ENCODE measurements at regions not wholly inside any gene's neighbourhood (a gene's known extent, or its start where the extent isn't known, plus 50 kb on each side); places are given as distances from the start of the nearest gene placed in this dataset.

GRCh38 chr3:106168962-106169750 is 300.3 kb upstream of the CBLB start:
- FAIRE-seq, result no peak

GRCh38 chr3:106170636-106171035 is 301.8 kb upstream of the CBLB start:
- no peak for FAIRE-seq
- DNase-seq (ENCODE audit: low spot score), result no peak

More at GRCh38 chr3:106168962-106169750, 300.3 kb upstream of the CBLB start:
- DNase-seq (ENCODE audit: low spot score), result no peak

DNA sequence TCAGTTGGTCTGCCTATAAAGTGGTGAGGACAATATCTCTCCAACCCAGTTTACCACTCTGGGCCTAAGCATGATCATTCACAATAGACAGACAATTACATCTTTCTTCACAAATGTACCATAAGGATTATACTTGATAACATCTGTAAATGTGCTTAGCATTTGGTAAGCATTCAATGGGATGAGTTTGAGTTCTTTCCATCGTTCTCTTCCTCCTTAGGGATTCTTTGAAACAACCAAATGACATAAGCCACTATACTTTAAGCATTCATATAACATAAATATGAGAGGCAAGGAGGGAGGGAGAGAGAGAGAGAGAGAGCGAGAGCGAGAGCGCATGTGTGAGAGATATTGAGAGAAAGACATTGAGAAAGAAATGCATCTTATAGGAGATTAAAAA is 303.3 kb upstream of the CBLB start:
- FAIRE-seq, result no peak
- no peak for DNase-seq (ENCODE audit: low spot score)

- FAIRE-seq (no peak), DNase-seq (ENCODE audit: low spot score) (no peak)
Measured at GRCh38 chr3:106172780-106173179, 304.0 kb upstream of the CBLB start.

- FAIRE-seq (no peak), DNase-seq (ENCODE audit: low spot score) (no peak)
Measured at GRCh38 chr3:106175276-106175675, 306.5 kb upstream of the CBLB start.

DNA sequence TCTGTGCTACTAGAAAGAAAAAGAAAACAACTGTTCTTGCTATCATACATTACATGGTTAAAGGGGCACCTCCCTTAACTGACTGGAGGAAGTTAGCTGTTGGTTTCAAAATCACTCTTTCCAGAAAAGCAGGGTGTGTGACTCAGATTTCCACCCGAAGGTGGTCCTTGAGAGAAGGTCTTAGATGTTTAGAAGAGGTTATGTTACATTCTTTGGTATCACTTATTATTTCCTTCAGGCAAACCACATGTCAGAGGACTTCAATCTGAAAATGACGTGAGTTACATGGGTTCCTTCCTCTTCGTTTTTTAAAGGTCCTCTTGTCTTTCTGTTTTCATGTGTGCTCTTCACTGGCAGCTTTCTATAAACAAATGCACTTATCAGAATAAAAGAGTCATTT is 307.9 kb upstream of the CBLB start:
- FAIRE-seq (no peak), DNase-seq (ENCODE audit: low spot score) (no peak)

- DNase-seq (ENCODE audit: low spot score) (no peak), FAIRE-seq (no peak)
Measured at GRCh38 chr3:106182950-106183511, 314.2 kb upstream of the CBLB start.

GRCh38 chr3:106183762-106184391 is 315.1 kb upstream of the CBLB start:
- FAIRE-seq, result no peak
- no peak for DNase-seq (ENCODE audit: low spot score)

GRCh38 chr3:106184540-106185457 is 316.0 kb upstream of the CBLB start:
- no peak for DNase-seq (ENCODE audit: low spot score)
- no peak for FAIRE-seq

DNA sequence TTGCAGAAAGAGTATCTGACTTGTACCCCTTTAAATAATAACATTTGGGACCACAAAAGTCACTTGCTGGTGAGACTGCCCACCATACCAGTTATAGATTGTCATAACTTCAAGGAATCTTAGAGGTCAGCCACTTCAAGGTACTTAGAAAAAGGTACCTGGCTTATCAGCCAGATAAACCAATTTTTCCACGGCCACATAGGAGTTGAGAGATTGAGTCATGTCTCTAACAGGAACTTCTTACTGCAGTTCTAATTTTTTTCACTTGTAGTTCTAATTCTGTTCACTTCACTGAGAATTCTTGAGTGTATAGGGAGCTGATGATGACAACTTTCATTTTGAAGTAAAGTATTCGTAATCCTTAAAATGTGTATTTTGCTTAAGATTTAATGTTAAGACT is 317.1 kb upstream of the CBLB start:
- no peak for DNase-seq (ENCODE audit: low spot score)
- FAIRE-seq, result no peak

GRCh38 chr3:106190296-106190695 is 321.5 kb upstream of the CBLB start:
- FAIRE-seq (no peak), DNase-seq (ENCODE audit: low spot score) (no peak)

DNA sequence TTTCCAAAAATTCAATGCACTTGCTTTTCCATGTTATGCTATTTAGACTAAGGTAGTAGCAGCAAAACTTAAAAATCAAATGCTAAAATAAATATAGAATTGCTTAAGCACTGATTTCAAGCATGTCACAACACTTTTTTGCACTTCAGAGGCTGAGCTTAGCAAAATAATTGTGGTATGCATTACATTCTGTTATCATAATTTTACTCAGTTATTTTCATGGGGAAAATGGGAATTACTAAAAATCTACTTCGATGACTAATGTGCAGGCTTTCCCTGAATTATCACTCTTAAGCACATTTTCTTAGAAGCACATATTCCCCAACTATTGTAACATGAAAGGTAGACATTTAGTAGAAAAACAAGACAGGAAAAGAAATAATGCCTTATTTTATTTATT is 322.4 kb upstream of the CBLB start:
- DNase-seq (ENCODE audit: low spot score), result no peak
- FAIRE-seq, result no peak

- FAIRE-seq (no peak), DNase-seq (ENCODE audit: low spot score) (no peak)
Measured at GRCh38 chr3:106191913-106192312, 323.1 kb upstream of the CBLB start.

DNA sequence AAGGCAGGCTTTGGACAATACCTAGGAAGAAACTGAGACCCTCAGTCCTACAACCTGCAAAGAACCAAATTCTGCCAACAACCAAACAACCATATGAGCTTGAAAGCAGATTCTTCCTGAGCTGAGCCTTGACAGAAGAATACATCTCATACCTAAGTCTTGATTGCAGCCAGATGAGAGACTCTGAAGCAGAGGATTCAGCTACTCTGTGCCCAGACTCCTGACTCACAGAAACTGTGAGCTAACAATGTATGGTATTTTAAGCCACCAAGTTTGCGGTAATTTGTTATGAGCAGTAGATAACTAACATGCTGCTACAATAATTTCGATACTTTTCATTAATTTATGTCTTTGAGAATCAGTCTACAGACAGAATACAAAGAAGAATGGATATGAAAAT is 325.1 kb upstream of the CBLB start:
- no peak for DNase-seq (ENCODE audit: low spot score)
- no peak for FAIRE-seq

- FAIRE-seq (no peak), DNase-seq (ENCODE audit: low spot score) (no peak)
Measured at GRCh38 chr3:106194726-106195125, 325.9 kb upstream of the CBLB start.

GRCh38 chr3:106197532-106198194 is 328.9 kb upstream of the CBLB start:
- FAIRE-seq (no peak), DNase-seq (ENCODE audit: low spot score) (no peak)

DNA sequence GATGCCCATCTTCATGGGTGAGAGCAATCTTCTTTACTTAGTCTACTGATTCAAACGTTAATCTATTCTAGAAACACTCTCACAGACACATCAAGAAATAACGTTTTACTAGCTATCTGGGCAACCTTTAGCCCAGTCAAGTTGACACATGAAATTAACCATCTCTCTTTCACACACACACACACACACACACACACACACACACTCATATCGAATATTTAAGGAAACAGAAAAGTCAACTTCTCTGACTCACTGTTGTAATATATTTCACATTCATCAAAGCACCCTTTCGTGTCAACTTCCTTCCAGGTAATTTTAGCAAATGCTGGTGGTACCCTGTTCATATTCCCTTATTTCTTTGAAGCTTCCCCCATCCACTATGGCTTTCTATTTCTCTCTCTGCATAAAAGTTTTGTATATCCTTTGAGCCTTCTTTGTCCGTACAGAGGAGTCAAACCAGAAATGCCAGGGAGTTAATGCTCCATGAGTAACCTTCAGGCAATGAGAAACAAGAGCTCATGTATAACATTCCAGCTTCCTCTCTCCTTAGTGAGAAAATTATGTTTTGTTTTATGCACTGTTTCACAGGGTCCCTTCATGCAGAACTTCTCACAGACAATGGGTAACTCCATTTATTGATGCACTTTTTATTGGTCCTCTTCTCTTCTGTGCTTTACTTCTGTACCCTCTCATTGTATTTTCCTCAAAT is 335.5 kb upstream of the CBLB start:
- DNase-seq (ENCODE audit: low spot score) (no peak), FAIRE-seq (no peak)

- no peak for FAIRE-seq
- no peak for DNase-seq (ENCODE audit: low spot score)
Measured at GRCh38 chr3:106206146-106206545, 337.3 kb upstream of the CBLB start.

GRCh38 chr3:106206613-106207012 is 337.8 kb upstream of the CBLB start:
- DNase-seq (ENCODE audit: low spot score) (no peak), FAIRE-seq (no peak)

- DNase-seq (ENCODE audit: low spot score) (no peak), FAIRE-seq (no peak)
Measured at GRCh38 chr3:106208251-106208650, 339.4 kb upstream of the CBLB start.

GRCh38 chr3:106208967-106209366 is 340.2 kb upstream of the CBLB start:
- FAIRE-seq (no peak), DNase-seq (ENCODE audit: low spot score) (no peak)

Measured in urothelium cell line (cell line).